RWPE1 (cell line): ENCODE measurements at regions not wholly inside any gene's neighbourhood (a gene's known extent, or its start where the extent isn't known, plus 50 kb on each side); places are given as distances from the start of the nearest gene placed in this dataset.

Source experiments
- CTCF ChIA-PET: fragments of 350-600 bp; sonication (Branson Sonifier 250); formaldehyde crosslinking; extraction: SDS; loops from one replicate; lab custom pipeline; 2021; lab: Yijun Ruan, JAX
- POLR2A ChIA-PET: fragments of 400-600 bp; formaldehyde crosslinking; extraction: SDS; loops from one replicate; lab custom pipeline; 2020; ENCODE audit warnings: antibody characterized with exemption; ENCODE audit not compliant: low non-redundant PET; lab: Yijun Ruan, JAX
- DNase-seq: peaks from one replicate; pipeline ENCODE4 v3.0.0; 2012; ENCODE audit warnings: low spot score
- H3K27ac ChIP-seq: fragments of 450-650 bp; 2 replicates; pipeline ENCODE4 v1.5.1; 2017
- CTCF ChIP-seq: fragments of 450-650 bp; conservative IDR thresholded peaks from 2 replicates; pipeline ENCODE4 v1.5.1; 2017; ENCODE audit warnings: low read depth, mild to moderate bottlenecking

DNA sequence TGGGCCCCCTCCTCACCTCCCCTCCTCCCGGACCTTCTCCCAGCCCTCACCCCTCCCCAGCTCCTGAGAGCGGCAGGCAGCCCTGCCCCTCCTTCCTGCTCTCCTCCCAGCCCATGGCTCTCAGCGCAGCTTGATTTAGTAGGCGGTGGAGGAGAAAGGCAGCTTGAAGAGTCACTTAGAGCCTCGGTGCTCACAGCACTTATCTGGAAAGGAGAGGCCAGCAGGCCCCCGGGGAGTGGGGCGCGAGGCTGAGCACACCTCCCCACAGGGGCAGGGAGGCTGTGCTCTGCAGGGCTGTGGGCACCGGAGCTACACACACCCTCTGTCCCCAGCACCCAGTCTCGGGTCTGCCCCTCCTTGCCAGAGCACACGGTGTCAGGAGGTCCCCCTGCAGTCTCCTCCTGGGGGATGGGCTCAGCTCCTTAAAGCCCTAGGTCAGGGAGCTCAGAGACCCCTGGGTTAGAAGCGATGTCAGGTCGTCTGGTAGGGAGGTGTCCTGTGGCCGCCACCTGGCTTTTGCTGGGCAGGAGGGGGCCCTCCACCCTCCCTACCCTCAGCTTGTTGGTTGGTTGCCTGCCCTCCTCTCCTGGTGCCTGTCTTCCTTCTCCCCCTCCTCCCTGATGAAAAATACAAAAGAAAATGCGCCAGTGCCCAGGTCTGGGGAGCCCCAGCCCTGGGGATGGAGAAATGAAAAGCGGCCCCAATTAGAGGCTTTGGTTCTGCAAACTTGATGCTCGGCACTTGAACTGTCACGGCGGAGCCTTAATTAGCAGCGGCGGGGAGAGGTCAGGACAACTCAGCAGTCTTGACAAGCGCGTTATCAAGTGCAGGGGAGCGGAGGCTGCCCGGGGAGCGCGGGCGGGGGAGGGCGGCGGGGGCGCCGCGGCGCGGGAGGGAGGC is 151.1 kb upstream of the GSE1 start:
- no peak for TF ChIP-seq CTCF
- DNase-seq = no peak
- H3K27ac ChIP-seq = no peak overlapping the region
- ChIA-PET CTCF (interaction anchor here (0.6 to 0.7 kb wide), 2 partner anchors 9 to 16 kb away, joined by 4 read pairs; no protein-coding TSS in a partner anchor), POLR2A (no interaction called here)

- CTCF ChIA-PET = no interaction called here
- TF ChIP-seq CTCF = no peak
- DNase-seq = no peak
- POLR2A ChIA-PET = no interaction called here
- H3K27ac ChIP-seq = no peak overlapping the region
Observed at GRCh38 chr16:85462714-85463611, 150.2 kb upstream of the GSE1 start.

- POLR2A ChIA-PET = no interaction called here
- H3K27ac ChIP-seq = no peak overlapping the region
- CTCF ChIA-PET = interaction anchor here (0.5 to 0.7 kb wide), 2 partner anchors 67 to 101 kb away, joined by 5 to 6 read pairs; no protein-coding TSS in a partner anchor
- TF ChIP-seq CTCF = no peak
- no peak for DNase-seq
Observed at GRCh38 chr16:85463672-85464382, 149.3 kb upstream of the GSE1 start.

DNA sequence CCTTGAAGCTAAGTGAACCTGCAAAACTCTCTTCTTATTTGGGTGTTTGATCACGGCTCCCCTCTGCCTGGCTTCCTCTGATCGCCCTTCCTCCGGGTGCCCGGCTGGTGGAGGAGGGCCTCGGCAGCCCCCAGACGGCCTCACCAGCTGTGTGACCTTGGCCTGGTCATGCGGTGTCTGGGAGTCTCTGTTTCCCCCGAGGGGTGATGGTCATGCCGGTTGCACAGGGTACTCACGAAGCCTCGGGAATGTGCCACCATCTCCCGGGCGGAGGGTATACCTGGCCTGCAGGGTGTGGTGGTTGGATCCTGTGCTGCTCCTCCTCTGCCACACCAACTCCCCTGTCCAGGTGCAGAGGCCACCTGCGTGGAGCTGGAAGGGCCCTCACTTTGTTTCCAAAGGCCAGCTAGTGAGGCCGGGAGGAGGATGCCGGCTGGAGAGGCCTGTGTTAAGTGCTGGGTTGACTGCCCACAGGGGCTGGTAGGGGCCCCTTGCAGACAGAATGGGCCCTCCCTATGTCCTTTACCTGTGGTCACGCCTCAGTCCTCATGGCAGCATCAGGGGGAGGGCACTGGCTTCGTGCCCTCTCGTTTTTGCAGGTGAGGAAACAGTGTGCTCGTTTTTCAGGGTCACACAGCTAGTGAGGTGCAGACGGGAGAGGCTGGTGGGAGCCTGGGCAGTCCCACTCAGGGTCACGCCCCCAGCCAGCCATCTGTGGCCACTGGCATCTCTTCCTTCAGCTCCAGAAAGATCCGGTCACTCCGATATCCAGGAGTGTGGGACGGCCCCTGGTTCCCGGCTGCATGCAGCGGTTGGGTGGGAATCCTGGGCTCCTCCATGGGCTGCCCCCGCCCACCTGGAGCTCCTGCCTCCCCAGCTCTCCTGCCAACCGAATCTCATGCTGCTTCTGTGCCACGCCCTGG is 148.5 kb upstream of the GSE1 start:
- TF ChIP-seq CTCF = no peak
- H3K27ac ChIP-seq = no peak overlapping the region
- ChIA-PET POLR2A (interaction anchor here (0.5 kb wide), 1 partner anchor 93 kb away, joined by 3 read pairs; no protein-coding TSS in a partner anchor), CTCF (interaction anchor here (0.5 to 0.7 kb wide), 5 partner anchors 68 to 1553 kb away, joined by 3 to 6 read pairs (median 4); no protein-coding TSS in a partner anchor)
- DNase-seq = no peak

DNA sequence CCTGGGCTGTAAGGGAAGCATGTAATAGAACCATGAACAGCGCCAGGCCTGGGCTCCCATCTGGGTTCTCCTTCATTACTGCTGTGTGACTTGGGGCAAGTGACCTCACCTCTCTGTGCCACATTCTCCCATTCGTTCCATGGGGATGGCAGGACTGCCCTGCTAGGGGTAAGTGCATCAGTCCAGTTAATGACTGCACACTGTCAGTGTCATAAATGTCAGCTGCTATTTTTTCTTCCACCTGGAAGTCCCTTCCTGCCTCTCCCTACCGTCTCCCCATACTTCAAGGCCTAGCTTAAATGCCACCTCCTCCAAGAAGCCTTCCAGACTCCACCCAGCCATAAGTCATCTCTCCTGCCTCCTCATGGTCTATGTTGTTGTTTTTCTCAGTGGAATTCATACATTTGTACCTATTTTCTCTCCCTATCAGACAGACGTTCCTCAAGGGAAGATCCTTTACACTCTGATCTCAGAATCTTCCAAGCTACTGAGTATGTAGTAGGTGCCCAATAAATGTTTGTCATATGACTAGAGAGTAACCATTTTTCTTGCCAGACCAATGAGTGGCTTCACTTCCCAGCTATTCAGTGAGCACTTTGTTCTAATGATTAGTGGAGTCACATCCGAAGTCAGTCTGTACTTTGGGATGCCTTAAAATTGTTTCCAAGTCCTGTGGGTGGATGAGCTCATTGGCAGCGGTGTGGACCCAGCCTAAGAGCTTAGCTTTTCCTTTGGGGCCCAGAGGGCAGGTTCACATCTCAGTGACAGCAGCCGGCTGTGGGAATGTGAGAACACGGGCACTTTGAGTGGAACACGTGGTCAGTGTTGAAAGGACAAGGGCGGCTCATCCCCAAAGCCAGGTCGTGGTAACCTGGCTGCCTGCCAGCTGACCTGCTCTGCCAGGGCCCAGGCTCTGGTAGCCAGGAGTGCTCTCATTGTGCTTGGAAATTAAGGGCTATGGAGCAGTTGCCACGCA is 147.5 kb upstream of the GSE1 start:
- POLR2A ChIA-PET = no interaction called here
- CTCF ChIA-PET = interaction anchor here (0.6 to 0.7 kb wide), 2 partner anchors 83 to 1552 kb away, joined by 3 to 4 read pairs; no protein-coding TSS in a partner anchor
- DNase-seq = no peak
- no peak for TF ChIP-seq CTCF
- H3K27ac ChIP-seq = no peak overlapping the region
